C4-2B (cell line): ENCODE measurements at regions not wholly inside any gene's neighbourhood (a gene's known extent, or its start where the extent isn't known, plus 50 kb on each side); places are given as distances from the start of the nearest gene placed in this dataset.

Source experiments
- H3K27ac ChIP-seq: fragments of 450-650 bp; 2 replicates; pipeline ENCODE4 v1.5.1; 2017
- CTCF ChIP-seq: fragments of 450-650 bp; conservative IDR thresholded peaks from 2 replicates; pipeline ENCODE4 v1.5.1; 2017; ENCODE audit warnings: mild to moderate bottlenecking

DNA sequence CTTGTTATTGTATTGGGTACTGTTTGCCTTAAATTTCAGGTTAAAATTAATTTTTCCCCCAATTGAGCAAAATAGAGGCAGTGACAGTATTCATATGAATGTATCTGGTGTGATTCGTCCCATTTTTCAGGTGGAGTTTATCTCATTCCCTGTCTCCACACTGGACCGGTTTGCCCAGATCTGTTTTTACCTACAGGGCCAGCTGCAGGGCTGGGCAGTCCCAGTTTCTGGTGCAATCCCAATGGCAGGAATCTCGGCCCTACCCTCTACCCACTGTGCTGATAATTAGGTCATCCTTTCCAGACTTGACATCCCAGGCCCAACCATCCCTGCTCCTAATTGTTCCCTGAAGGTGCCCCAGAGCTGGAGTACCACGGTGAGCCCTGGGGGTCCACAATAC lies 49.8 kb upstream of the NFE2L3 start:
- H3K27ac ChIP-seq, result no peak overlapping the region
- TF ChIP-seq CTCF, result no peak
